SU-DHL-6 (cell line): ENCODE measurements at regions not wholly inside any gene's neighbourhood (a gene's known extent, or its start where the extent isn't known, plus 50 kb on each side); places are given as distances from the start of the nearest gene placed in this dataset.

Experiments used
- H2AFZ ChIP-seq: fragments of 200-600 bp; sonication (generic); 2 replicates; pipeline ENCODE4 v1.6.1; 2014; ENCODE audit warnings: low read depth, mild to moderate bottlenecking, moderate library complexity, mixed read lengths, antibody characterized with exemption, low read length; ENCODE audit not compliant: severe bottlenecking
- H3F3A ChIP-seq: fragments of 200-600 bp; shearing (Covaris generic); 2 replicates; pipeline ENCODE4 v1.6.0; 2016; ENCODE audit warnings: antibody characterized with exemption, mild to moderate bottlenecking; ENCODE audit not compliant: insufficient read depth
- H3K27ac ChIP-seq: fragments of 200-600 bp; sonication (generic); 2 replicates; pipeline ENCODE4 v1.5.1; 2016; ENCODE audit warnings: low read depth, mild to moderate bottlenecking, low read length, moderate library complexity, mixed read lengths
- H3K27me3 ChIP-seq: fragments of 200-600 bp; sonication (generic), shearing (Covaris generic); 2 replicates; pipeline ENCODE4 v1.6.0; 2014; ENCODE audit warnings: mild to moderate bottlenecking, low read length
- H3K36me3 ChIP-seq: fragments of 200-600 bp; sonication (generic); 2 replicates; pipeline ENCODE4 v1.6.1; 2014; ENCODE audit warnings: mild to moderate bottlenecking, low read length, mixed read lengths
- H3K4me2 ChIP-seq: fragments of 300-600, 200-600 bp; shearing (Covaris generic), sonication (generic); 2 replicates; pipeline ENCODE4 v1.6.0; 2014; ENCODE audit warnings: low read length, low read depth, mild to moderate bottlenecking; ENCODE audit not compliant: poor library complexity, severe bottlenecking
- H3K4me3 ChIP-seq: fragments of 200-600 bp; sonication (generic); 2 replicates; pipeline ENCODE4 v1.5.1; 2014; ENCODE audit warnings: antibody characterized with exemption, low read length, mild to moderate bottlenecking, mixed read lengths; ENCODE audit not compliant: insufficient read depth, poor library complexity, severe bottlenecking
- H3K79me2 ChIP-seq: fragments of 200-600 bp; sonication (generic); 2 replicates; pipeline ENCODE4 v1.6.1; 2014; ENCODE audit warnings: mild to moderate bottlenecking, low read length, moderate library complexity; ENCODE audit not compliant: insufficient read depth
- H3K9ac ChIP-seq: fragments of 200-600 bp; sonication (generic); 2 replicates; pipeline ENCODE4 v1.7.0; 2014; ENCODE audit warnings: mild to moderate bottlenecking, low read length
- H3K9me2 ChIP-seq: fragments of 200-600 bp; sonication (generic); replicated peaks from 2 replicates; pipeline ENCODE4 v1.6.1; 2014; ENCODE audit warnings: low read length; ENCODE audit not compliant: insufficient read depth
- H3K9me3 ChIP-seq: fragments of 200-600 bp; sonication (generic); 2 replicates; pipeline ENCODE4 v1.6.1; 2014; ENCODE audit warnings: low read length, mixed read lengths; ENCODE audit not compliant: insufficient read depth
- H4K20me1 ChIP-seq: fragments of 200-600 bp; sonication (generic); 2 replicates; pipeline ENCODE4 v1.6.1; 2014; ENCODE audit warnings: low read depth, mild to moderate bottlenecking, antibody characterized with exemption, low read length, moderate library complexity, mixed read lengths
- EZH2phosphoT487 ChIP-seq: fragments of 200-600 bp; sonication (generic), shearing (Covaris generic); conservative IDR thresholded peaks from 2 replicates; pipeline ENCODE4 v1.6.1; 2018; ENCODE audit warnings: mild to moderate bottlenecking, antibody characterized with exemption, low read length, moderate library complexity, mixed read lengths
- TF ChIP-seq, protein P1 (sequence below): fragments of 200-600 bp; sonication (generic); IDR thresholded peaks from one replicate; pipeline ENCODE4 v1.5.1; 2017; ENCODE audit warnings: antibody characterized with exemption, mild to moderate bottlenecking, low read length, moderate library complexity; ENCODE audit not compliant: insufficient read depth, poor library complexity, severe bottlenecking

DNA sequence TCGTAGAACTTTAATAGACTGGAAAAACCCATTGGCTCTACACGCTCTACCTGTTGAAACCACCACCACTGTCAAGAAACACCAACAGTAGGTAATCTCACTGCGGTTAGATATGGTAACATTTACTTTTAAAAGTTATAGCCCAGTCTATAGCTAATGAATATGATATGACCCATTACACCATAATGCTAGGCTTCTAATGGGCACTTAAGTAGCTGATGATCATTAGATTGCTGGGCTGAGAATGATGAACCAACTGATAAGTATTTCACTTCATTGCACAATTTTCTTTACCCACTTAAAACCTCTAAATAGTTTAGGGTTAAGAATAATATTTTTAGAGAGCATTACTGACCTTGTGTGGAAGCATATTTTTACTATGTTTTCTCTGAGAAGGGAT lies 788.9 kb upstream of the CA10 start:
- H3K9ac ChIP-seq, result no peak overlapping the region

DNA sequence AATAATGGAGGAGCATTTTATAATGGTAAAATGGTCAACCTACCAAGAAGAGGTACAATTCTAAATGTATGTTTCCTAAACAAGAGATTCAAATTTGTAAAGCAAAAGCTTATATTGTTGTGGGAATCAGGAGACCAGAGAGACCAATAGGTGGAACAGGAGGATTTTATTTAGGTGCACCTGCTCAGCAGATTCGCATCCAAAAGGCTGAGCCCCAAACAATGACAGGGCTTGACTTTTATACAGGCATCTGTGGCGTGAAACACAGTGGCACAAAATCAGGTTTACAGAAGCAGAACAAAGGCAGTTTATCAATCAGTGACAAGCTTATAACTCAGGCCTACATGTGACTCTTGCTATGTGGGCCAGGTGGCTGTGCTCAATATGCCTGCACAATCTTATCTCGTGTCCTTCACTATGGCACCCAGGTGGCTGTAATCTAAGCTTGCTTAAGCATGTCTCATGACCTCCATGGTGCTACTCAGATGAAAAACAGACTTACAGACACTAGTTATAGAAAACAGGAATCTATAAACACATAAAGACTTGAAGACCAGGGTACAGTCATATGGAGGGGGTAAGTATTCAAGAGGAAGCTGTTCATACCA lies 780.2 kb upstream of the CA10 start:
- Histone ChIP-seq H4K20me1 (no peaks in the 10 kb centered on the region), H3K36me3 (no peaks in the 10 kb centered on the region), H3K27ac (no peak overlapping the region), H3K4me2 (no peak overlapping the region), H3K9me2 (no peaks in the 10 kb centered on the region), H2AFZ (no peak overlapping the region), H3K27me3 (no peaks in the 10 kb centered on the region), H3K9ac (no peak overlapping the region), H3K9me3 (peaks cover 10% of the 10 kb centered on the region; the same call in 1 of the 2 replicates), H3K79me2 (no peaks in the 10 kb centered on the region), H3F3A (no peaks in the 10 kb centered on the region), H3K4me3 (no peak overlapping the region)
- TF ChIP-seq EZH2phosphoT487, result no peak
- TF ChIP-seq, protein P1, sequence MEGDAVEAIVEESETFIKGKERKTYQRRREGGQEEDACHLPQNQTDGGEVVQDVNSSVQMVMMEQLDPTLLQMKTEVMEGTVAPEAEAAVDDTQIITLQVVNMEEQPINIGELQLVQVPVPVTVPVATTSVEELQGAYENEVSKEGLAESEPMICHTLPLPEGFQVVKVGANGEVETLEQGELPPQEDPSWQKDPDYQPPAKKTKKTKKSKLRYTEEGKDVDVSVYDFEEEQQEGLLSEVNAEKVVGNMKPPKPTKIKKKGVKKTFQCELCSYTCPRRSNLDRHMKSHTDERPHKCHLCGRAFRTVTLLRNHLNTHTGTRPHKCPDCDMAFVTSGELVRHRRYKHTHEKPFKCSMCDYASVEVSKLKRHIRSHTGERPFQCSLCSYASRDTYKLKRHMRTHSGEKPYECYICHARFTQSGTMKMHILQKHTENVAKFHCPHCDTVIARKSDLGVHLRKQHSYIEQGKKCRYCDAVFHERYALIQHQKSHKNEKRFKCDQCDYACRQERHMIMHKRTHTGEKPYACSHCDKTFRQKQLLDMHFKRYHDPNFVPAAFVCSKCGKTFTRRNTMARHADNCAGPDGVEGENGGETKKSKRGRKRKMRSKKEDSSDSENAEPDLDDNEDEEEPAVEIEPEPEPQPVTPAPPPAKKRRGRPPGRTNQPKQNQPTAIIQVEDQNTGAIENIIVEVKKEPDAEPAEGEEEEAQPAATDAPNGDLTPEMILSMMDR, result no peak

More for the DNA sequence above, 788.9 kb upstream of the CA10 start:
- H3K79me2 ChIP-seq, result no peaks in the 10 kb centered on the region
- H3K4me3 ChIP-seq, result no peak overlapping the region
- H3K27me3 ChIP-seq, result no peaks in the 10 kb centered on the region
- TF ChIP-seq EZH2phosphoT487, result no peak
- TF ChIP-seq, protein P1, result no peak
- no peak overlapping the region for H3K4me2 ChIP-seq
- no peaks in the 10 kb centered on the region for H3K36me3 ChIP-seq
- H3K9me3 ChIP-seq, result no peaks in the 10 kb centered on the region
- H3K27ac ChIP-seq, result no peak overlapping the region
- no peaks in the 10 kb centered on the region for H3K9me2 ChIP-seq
- H3F3A ChIP-seq, result no peaks in the 10 kb centered on the region
- H2AFZ ChIP-seq, result no peak overlapping the region
- H4K20me1 ChIP-seq, result no peaks in the 10 kb centered on the region

DNA sequence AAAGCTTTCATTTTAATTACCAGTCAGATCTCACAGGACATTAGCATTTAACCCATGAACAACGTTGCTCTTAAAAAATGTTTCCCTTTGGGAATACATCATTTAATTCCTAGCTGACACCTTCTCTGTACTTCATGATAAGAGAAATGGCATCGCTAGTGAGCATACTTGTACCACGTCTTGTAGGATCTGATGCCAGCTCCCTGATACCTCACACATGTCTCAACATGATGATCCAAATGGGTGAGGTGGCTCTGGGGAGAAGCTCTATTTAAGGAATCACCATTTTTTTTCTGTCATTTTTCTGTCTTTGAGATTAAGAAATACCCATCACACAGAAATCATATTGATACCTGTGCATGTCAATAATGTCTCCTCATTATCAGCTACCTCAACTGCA lies 772.1 kb upstream of the CA10 start:
- no peak overlapping the region for H3K9ac ChIP-seq
- H3K79me2 ChIP-seq, result no peaks in the 10 kb centered on the region
- no peak overlapping the region for H3K27ac ChIP-seq
- no peaks in the 10 kb centered on the region for H3K27me3 ChIP-seq
- H3F3A ChIP-seq, result no peaks in the 10 kb centered on the region
- no peaks in the 10 kb centered on the region for H3K36me3 ChIP-seq
- TF ChIP-seq, protein P1, result no peak
- TF ChIP-seq EZH2phosphoT487, result no peak
- no peak overlapping the region for H3K4me2 ChIP-seq
- no peak overlapping the region for H2AFZ ChIP-seq
- no peaks in the 10 kb centered on the region for H4K20me1 ChIP-seq
- no peak overlapping the region for H3K4me3 ChIP-seq
- H3K9me2 ChIP-seq, result no peaks in the 10 kb centered on the region
- no peaks in the 10 kb centered on the region for H3K9me3 ChIP-seq
